ENCODE measurements at regions not wholly inside any gene's neighbourhood (a gene's known extent, or its start where the extent isn't known, plus 50 kb on each side); places are given as distances from the start of the nearest gene placed in this dataset.

GRCh38 chr18:41073372-41073954 is 881.6 kb upstream of the PIK3C3 start:
- Histone ChIP-seq H2BK20ac (ENCODE audit: low read length) (no peak overlapping the region), H3K56ac (replicated peaks; ENCODE audit: insufficient read length, low read depth, low read length) (no peak overlapping the region), H2BK15ac (ENCODE audit: low read length) (no peak overlapping the region), H3K79me2 (ENCODE audit: control insufficient read depth in 1 of 2, insufficient read depth in 2 of 2, low read length in 2 of 2) (no peaks in the 10 kb centered on the region), H3K4me1 (replicated peaks in 1 of 4; ENCODE audit: control insufficient read depth in 3 of 4, insufficient read depth in 4 of 4, low read length in 3 of 4) (no peaks in the 10 kb centered on the region), H2AFZ (ENCODE audit: low read length) (no peak overlapping the region), H4K8ac (ENCODE audit: extremely low read depth, insufficient read depth, low read length) (no peak overlapping the region), H3K4me2 (ENCODE audit: insufficient read depth in 1 of 2, low read depth in 2 of 2, low read length in 2 of 2) (no peak overlapping the region), H2AK5ac (ENCODE audit: low read depth, low read length) (no peak overlapping the region), H4K20me1 (replicated peaks in 1 of 2; ENCODE audit: control insufficient read depth in 1 of 2, insufficient read depth in 2 of 2, low read length in 2 of 2) (no peaks in the 10 kb centered on the region), H3K18ac (ENCODE audit: extremely low read depth, low read length) (no peak overlapping the region), H3K14ac (ENCODE audit: insufficient read length) (no peak overlapping the region), H2BK120ac (replicated peaks; ENCODE audit: low read depth, low read length) (no peak overlapping the region), H3K9ac (replicated peaks in 1 of 4; ENCODE audit: extremely low read depth in 1 of 4, low read depth in 3 of 4, low read length in 3 of 4) (no peak overlapping the region), H3K4me3 (ENCODE audit: extremely low read depth in 1 of 4, insufficient read depth in 2 of 4, low read depth in 3 of 4, low read length in 4 of 4) (no peak overlapping the region), H4K5ac (ENCODE audit: insufficient read length, low read depth, low read length) (no peak overlapping the region), H3K36me3 (ENCODE audit: control insufficient read depth in 2 of 4, insufficient read depth in 4 of 4, low read length in 3 of 4) (no peaks in the 10 kb centered on the region), H4K91ac (replicated peaks; ENCODE audit: insufficient read length, low read length) (no peak overlapping the region), H3K23ac (ENCODE audit: insufficient read length) (no peak overlapping the region), H3K27ac (ENCODE audit: low read depth, low read length) (no peak overlapping the region), H3K79me1 (ENCODE audit: low read depth, low read length) (no peaks in the 10 kb centered on the region), H3K27me3 (replicated peaks in 1 of 4; ENCODE audit: control insufficient read depth in 3 of 4, extremely low read depth in 1 of 4, insufficient read depth in 3 of 4, low read length in 3 of 4) (peaks cover 0 to 1% (median 0%) of the 10 kb centered on the region in 4 experiments; a peak in 1 of 7 replicates), H2BK5ac (ENCODE audit: low read depth, low read length) (no peak overlapping the region), H3K4ac (replicated peaks; ENCODE audit: insufficient read length, low read depth, low read length) (no peak overlapping the region), H3K23me2 (ENCODE audit: low read depth, low read length) (no peaks in the 10 kb centered on the region), H3K9me3 (ENCODE audit: insufficient read depth in 2 of 2, low read depth in 1 of 2, low read length in 1 of 2) (no peaks in the 10 kb centered on the region), H2BK12ac (ENCODE audit: low read depth, low read length) (no peak overlapping the region)
- FAIRE-seq (no peak), DNase-seq (ENCODE audit: low read depth in 1 of 2, low spot score in 2 of 2) (no peak)
- ChIA-PET POLR2A (ENCODE audit: partially characterized antibody) (no interaction called here), CTCF (ENCODE audit: partially characterized antibody) (no interaction called here)
- WGBS, 2 experiments (ENCODE audit: extremely low coverage in 1 of 2, insufficient coverage in 1 of 2, insufficient read length in 1 of 2, insufficient replicate concordance in 2 of 2, low coverage in 1 of 2, low lambda C conversion rate in 2 of 2, missing lambda C conversion rate in 1 of 2) = 96% methylated on average over 3 of the region's 3 CpGs; no CpG with 5 or more reads in 1 of the 2 experiments
- TF ChIP-seq CBX5 (IDR thresholded peaks at IDR 0.05; ENCODE audit: low read depth, low read length) = no peak
- TF ChIP-seq JUN (IDR thresholded peaks at IDR 0.05; ENCODE audit: low read depth, low read length) = no peak

All from H1 (cell line).